22Rv1 (cell line): ENCODE measurements at regions not wholly inside any gene's neighbourhood (a gene's known extent, or its start where the extent isn't known, plus 50 kb on each side); places are given as distances from the start of the nearest gene placed in this dataset.

Source experiments
- ZFX ChIP-seq: fragments of 450-650 bp; IDR thresholded peaks from 2 replicates; pipeline ENCODE4 v1.6.1; 2017; ENCODE audit warnings: antibody characterized with exemption, borderline replicate concordance
- TF ChIP-seq, protein P1 (sequence below): fragments of 450-650 bp; IDR thresholded peaks from 2 replicates; pipeline ENCODE4 v1.5.1; 2017; ENCODE audit warnings: mild to moderate bottlenecking

DNA sequence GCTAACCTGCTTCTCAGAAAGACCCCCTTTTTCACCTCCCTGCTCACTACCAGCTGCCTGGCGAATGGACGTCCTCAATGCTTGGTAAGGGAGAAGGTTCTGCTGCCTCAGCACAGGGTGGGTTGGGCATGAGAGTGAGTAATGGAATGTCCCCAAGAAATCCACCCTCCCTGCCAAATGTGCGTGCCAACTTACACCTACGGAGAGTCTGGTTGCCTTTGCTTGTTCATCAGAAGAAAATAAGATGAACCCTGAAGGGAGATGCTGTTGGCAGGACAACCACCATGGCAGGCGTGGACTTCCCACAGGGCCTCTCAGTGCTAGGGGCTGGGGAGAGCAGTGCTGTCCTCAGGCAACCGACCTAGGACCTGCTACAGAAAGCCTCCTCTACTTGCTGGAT, 106.0 kb downstream of the XCL2 start:
- TF ChIP-seq, protein P1, sequence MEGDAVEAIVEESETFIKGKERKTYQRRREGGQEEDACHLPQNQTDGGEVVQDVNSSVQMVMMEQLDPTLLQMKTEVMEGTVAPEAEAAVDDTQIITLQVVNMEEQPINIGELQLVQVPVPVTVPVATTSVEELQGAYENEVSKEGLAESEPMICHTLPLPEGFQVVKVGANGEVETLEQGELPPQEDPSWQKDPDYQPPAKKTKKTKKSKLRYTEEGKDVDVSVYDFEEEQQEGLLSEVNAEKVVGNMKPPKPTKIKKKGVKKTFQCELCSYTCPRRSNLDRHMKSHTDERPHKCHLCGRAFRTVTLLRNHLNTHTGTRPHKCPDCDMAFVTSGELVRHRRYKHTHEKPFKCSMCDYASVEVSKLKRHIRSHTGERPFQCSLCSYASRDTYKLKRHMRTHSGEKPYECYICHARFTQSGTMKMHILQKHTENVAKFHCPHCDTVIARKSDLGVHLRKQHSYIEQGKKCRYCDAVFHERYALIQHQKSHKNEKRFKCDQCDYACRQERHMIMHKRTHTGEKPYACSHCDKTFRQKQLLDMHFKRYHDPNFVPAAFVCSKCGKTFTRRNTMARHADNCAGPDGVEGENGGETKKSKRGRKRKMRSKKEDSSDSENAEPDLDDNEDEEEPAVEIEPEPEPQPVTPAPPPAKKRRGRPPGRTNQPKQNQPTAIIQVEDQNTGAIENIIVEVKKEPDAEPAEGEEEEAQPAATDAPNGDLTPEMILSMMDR: no peak
- TF ChIP-seq ZFX: no peak
